ENCODE measurements at regions not wholly inside any gene's neighbourhood (a gene's known extent, or its start where the extent isn't known, plus 50 kb on each side); places are given as distances from the start of the nearest gene placed in this dataset.

DNA sequence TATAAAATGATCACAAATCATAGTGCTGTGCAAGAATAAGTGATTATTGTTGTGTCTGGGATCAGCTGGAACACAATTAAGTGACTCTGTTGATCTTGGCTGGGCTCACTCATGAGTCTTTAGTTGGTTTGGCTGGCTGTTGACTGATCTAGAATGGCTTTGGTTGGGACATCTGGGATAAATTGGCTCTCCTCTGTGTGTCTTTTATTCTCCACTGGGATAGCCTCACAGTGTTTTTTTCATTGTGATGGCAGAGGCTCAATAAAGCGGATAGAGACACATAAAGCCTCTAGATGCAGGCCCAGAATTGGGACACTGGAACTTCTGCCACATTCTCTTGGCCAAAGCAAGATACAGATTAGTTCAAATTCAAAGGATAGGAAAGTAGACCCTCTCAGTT lies 735.6 kb downstream of the PDCD6IP start (continued):
- no peak for TF ChIP-seq ZBTB21 (CRISPR knock-in tag; IDR thresholded peaks at IDR 0.05; ENCODE audit: borderline replicate concordance)
- TF ChIP-seq, protein P1, sequence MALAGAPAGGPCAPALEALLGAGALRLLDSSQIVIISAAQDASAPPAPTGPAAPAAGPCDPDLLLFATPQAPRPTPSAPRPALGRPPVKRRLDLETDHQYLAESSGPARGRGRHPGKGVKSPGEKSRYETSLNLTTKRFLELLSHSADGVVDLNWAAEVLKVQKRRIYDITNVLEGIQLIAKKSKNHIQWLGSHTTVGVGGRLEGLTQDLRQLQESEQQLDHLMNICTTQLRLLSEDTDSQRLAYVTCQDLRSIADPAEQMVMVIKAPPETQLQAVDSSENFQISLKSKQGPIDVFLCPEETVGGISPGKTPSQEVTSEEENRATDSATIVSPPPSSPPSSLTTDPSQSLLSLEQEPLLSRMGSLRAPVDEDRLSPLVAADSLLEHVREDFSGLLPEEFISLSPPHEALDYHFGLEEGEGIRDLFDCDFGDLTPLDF (CRISPR knock-in tag; IDR thresholded peaks at IDR 0.05): no peak
- TF ChIP-seq, protein P2, sequence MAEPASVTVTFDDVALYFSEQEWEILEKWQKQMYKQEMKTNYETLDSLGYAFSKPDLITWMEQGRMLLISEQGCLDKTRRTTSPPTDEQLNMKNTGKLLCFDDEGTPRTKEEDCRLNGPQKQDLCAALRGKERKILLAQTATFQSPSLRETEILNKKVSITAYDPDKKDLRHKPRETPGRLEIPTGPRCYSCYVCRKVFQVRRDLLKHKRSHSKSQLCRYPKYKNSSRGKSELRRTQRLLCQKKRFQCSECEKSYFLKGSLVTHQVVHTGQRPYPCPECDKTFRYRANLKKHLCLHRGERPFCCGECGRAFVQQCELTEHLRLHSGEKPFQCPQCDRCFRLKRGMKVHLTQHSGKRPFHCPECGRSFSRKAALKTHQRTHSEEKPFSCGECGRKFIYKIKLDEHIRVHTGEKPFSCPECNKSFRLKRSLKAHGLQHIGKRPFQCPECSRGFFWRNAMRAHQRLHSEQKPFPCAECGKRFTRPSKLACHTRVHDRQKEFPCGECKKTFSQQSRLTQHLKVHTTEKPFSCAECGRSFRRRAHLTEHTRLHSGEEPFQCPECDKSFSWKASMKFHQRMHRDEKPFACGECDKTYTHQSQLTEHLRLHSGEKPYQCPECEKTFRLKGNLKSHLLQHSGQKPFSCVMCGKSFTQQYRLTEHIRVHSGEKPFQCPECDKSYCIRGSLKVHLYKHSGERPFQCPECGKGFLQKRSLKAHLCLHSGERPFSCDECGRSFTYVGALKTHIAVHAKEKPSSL (CRISPR knock-in tag; conservative IDR thresholded peaks at IDR 0.05): no peak
- TF ChIP-seq, protein P3, sequence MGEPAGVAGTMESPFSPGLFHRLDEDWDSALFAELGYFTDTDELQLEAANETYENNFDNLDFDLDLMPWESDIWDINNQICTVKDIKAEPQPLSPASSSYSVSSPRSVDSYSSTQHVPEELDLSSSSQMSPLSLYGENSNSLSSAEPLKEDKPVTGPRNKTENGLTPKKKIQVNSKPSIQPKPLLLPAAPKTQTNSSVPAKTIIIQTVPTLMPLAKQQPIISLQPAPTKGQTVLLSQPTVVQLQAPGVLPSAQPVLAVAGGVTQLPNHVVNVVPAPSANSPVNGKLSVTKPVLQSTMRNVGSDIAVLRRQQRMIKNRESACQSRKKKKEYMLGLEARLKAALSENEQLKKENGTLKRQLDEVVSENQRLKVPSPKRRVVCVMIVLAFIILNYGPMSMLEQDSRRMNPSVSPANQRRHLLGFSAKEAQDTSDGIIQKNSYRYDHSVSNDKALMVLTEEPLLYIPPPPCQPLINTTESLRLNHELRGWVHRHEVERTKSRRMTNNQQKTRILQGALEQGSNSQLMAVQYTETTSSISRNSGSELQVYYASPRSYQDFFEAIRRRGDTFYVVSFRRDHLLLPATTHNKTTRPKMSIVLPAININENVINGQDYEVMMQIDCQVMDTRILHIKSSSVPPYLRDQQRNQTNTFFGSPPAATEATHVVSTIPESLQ (CRISPR knock-in tag; IDR thresholded peaks at IDR 0.05): no peak

DNA sequence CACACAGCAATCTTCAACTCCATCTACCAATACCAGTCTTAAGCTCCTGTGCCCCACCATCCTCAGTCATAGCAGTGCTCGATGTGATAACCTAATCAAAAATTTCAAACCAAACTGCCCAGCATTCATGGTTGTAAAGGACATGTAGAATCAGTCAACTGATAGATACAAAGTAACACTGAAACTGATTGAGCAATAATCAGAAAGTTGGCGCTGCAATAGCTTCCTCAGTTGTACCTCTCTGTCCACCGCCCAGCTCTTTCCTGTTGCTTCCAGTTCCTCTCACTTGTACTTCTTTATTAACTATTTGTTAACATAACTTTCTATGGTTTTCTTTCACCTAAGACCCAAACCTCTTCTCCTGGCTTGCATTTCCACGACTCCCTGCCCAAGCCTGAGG lies 745.7 kb downstream of the PDCD6IP start:
- Mint-ChIP-seq H3K27ac (no peak overlapping the region), H3K27me3 (ENCODE audit: low read depth) (no peaks in the 10 kb centered on the region), H3K9me3 (no peaks in the 10 kb centered on the region), H3K4me1 (peaks cover 15% of the 10 kb centered on the region), H3K4me3 (no peak overlapping the region), H3K36me3 (no peaks in the 10 kb centered on the region)
- ATAC-seq (no peak), DNase-seq (ENCODE audit: low spot score) (no peak)
- ChIA-PET CTCF (no interaction called here), POLR2A (no interaction called here)
- no peak for TF ChIP-seq IRF2 (CRISPR knock-in tag; IDR thresholded peaks at IDR 0.05; ENCODE audit: borderline replicate concordance, low read depth)
- TF ChIP-seq PRRX2 (CRISPR knock-in tag; IDR thresholded peaks at IDR 0.05): no peak
- TF ChIP-seq, protein P4, sequence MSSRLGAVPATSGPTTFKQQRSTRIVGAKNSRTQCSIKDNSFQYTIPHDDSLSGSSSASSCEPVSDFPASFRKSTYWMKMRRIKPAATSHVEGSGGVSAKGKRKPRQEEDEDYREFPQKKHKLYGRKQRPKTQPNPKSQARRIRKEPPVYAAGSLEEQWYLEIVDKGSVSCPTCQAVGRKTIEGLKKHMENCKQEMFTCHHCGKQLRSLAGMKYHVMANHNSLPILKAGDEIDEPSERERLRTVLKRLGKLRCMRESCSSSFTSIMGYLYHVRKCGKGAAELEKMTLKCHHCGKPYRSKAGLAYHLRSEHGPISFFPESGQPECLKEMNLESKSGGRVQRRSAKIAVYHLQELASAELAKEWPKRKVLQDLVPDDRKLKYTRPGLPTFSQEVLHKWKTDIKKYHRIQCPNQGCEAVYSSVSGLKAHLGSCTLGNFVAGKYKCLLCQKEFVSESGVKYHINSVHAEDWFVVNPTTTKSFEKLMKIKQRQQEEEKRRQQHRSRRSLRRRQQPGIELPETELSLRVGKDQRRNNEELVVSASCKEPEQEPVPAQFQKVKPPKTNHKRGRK (CRISPR knock-in tag; IDR thresholded peaks at IDR 0.05; ENCODE audit: borderline replicate concordance): no peak
- no peak for TF ChIP-seq FOXP1 (CRISPR knock-in tag; IDR thresholded peaks at IDR 0.05; ENCODE audit: borderline replicate concordance)
- TF ChIP-seq TEAD4 (CRISPR knock-in tag; IDR thresholded peaks at IDR 0.05): no peak
- TF ChIP-seq, protein P5, sequence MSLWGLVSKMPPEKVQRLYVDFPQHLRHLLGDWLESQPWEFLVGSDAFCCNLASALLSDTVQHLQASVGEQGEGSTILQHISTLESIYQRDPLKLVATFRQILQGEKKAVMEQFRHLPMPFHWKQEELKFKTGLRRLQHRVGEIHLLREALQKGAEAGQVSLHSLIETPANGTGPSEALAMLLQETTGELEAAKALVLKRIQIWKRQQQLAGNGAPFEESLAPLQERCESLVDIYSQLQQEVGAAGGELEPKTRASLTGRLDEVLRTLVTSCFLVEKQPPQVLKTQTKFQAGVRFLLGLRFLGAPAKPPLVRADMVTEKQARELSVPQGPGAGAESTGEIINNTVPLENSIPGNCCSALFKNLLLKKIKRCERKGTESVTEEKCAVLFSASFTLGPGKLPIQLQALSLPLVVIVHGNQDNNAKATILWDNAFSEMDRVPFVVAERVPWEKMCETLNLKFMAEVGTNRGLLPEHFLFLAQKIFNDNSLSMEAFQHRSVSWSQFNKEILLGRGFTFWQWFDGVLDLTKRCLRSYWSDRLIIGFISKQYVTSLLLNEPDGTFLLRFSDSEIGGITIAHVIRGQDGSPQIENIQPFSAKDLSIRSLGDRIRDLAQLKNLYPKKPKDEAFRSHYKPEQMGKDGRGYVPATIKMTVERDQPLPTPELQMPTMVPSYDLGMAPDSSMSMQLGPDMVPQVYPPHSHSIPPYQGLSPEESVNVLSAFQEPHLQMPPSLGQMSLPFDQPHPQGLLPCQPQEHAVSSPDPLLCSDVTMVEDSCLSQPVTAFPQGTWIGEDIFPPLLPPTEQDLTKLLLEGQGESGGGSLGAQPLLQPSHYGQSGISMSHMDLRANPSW (CRISPR knock-in tag; conservative IDR thresholded peaks at IDR 0.05; ENCODE audit: low read depth): no peak
- TF ChIP-seq, protein P6, sequence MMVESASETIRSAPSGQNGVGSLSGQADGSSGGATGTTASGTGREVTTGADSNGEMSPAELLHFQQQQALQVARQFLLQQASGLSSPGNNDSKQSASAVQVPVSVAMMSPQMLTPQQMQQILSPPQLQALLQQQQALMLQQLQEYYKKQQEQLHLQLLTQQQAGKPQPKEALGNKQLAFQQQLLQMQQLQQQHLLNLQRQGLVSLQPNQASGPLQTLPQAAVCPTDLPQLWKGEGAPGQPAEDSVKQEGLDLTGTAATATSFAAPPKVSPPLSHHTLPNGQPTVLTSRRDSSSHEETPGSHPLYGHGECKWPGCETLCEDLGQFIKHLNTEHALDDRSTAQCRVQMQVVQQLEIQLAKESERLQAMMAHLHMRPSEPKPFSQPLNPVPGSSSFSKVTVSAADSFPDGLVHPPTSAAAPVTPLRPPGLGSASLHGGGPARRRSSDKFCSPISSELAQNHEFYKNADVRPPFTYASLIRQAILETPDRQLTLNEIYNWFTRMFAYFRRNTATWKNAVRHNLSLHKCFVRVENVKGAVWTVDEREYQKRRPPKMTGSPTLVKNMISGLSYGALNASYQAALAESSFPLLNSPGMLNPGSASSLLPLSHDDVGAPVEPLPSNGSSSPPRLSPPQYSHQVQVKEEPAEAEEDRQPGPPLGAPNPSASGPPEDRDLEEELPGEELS (CRISPR knock-in tag; IDR thresholded peaks at IDR 0.05): no peak
- TF ChIP-seq, protein P7, sequence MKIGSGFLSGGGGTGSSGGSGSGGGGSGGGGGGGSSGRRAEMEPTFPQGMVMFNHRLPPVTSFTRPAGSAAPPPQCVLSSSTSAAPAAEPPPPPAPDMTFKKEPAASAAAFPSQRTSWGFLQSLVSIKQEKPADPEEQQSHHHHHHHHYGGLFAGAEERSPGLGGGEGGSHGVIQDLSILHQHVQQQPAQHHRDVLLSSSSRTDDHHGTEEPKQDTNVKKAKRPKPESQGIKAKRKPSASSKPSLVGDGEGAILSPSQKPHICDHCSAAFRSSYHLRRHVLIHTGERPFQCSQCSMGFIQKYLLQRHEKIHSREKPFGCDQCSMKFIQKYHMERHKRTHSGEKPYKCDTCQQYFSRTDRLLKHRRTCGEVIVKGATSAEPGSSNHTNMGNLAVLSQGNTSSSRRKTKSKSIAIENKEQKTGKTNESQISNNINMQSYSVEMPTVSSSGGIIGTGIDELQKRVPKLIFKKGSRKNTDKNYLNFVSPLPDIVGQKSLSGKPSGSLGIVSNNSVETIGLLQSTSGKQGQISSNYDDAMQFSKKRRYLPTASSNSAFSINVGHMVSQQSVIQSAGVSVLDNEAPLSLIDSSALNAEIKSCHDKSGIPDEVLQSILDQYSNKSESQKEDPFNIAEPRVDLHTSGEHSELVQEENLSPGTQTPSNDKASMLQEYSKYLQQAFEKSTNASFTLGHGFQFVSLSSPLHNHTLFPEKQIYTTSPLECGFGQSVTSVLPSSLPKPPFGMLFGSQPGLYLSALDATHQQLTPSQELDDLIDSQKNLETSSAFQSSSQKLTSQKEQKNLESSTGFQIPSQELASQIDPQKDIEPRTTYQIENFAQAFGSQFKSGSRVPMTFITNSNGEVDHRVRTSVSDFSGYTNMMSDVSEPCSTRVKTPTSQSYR (CRISPR knock-in tag; IDR thresholded peaks at IDR 0.05): no peak
- TF ChIP-seq, protein P8, sequence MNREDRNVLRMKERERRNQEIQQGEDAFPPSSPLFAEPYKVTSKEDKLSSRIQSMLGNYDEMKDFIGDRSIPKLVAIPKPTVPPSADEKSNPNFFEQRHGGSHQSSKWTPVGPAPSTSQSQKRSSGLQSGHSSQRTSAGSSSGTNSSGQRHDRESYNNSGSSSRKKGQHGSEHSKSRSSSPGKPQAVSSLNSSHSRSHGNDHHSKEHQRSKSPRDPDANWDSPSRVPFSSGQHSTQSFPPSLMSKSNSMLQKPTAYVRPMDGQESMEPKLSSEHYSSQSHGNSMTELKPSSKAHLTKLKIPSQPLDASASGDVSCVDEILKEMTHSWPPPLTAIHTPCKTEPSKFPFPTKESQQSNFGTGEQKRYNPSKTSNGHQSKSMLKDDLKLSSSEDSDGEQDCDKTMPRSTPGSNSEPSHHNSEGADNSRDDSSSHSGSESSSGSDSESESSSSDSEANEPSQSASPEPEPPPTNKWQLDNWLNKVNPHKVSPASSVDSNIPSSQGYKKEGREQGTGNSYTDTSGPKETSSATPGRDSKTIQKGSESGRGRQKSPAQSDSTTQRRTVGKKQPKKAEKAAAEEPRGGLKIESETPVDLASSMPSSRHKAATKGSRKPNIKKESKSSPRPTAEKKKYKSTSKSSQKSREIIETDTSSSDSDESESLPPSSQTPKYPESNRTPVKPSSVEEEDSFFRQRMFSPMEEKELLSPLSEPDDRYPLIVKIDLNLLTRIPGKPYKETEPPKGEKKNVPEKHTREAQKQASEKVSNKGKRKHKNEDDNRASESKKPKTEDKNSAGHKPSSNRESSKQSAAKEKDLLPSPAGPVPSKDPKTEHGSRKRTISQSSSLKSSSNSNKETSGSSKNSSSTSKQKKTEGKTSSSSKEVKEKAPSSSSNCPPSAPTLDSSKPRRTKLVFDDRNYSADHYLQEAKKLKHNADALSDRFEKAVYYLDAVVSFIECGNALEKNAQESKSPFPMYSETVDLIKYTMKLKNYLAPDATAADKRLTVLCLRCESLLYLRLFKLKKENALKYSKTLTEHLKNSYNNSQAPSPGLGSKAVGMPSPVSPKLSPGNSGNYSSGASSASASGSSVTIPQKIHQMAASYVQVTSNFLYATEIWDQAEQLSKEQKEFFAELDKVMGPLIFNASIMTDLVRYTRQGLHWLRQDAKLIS (CRISPR knock-in tag; IDR thresholded peaks at IDR 0.05; ENCODE audit: borderline replicate concordance): no peak
- TF ChIP-seq, protein P2 (CRISPR knock-in tag; conservative IDR thresholded peaks at IDR 0.05): no peak

Measured in WTC11 (cell line).